ENCODE measurements at regions not wholly inside any gene's neighbourhood (a gene's known extent, or its start where the extent isn't known, plus 50 kb on each side); places are given as distances from the start of the nearest gene placed in this dataset.

DNA sequence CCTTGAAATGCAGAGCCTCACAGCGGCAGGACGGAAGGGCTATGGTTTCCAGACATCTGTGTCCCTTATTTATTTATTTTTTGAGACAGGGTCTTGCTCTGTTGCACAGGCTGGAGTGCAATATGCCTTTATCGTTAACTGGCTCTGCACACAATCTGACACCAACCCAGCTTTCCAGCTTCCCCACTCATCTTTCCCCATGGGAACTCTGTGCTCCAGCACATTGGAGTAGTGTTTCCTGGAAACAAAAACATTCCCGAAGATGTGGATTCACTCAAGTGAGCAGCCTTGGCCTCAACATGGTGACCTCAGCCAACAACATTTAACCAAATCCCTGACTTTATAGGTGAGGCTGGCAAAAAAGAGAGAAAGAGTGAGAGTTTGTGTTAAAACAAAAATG lies 307.1 kb downstream of the TMEM114 start:
- TF ChIP-seq CEBPB (IDR thresholded peaks at IDR 0.05) (no peak), HES2 (IDR thresholded peaks at IDR 0.05) (no peak)
- Histone ChIP-seq H3K9me3 (no peaks in the 10 kb centered on the region), H3K27ac (no peak overlapping the region), H3K4me3 (no peak overlapping the region), H3K4me1 (no peaks in the 10 kb centered on the region), H3K4me2 (no peak overlapping the region)
- CTCF ChIA-PET, result no interaction called here
- POLR2A ChIA-PET, result no interaction called here
- no peak for FAIRE-seq
- no peak for DNase-seq (ENCODE audit: low read depth in 1 of 2, low spot score in 1 of 2)
- whole genome bisulfite sequencing (ENCODE audit: missing lambda C conversion rate), result 1% methylated on average over 4 of the region's 4 CpGs
- ATAC-seq, result no peak

- H3K27ac ChIP-seq, result no peak overlapping the region
- H3K4me2 ChIP-seq, result no peak overlapping the region
- ATAC-seq (no peak), DNase-seq (ENCODE audit: low read depth in 1 of 2, low spot score in 1 of 2) (no peak), FAIRE-seq (no peak)
- H3K9me3 ChIP-seq, result no peaks in the 10 kb centered on the region; the same call in 2 of the 3 replicates
- H3K4me3 ChIP-seq, result no peak overlapping the region
- TF ChIP-seq MYC (IDR thresholded peaks at IDR 0.05; ENCODE audit: borderline replicate concordance, low read length) (no peak), ZNF302 (CRISPR knock-in tag; IDR thresholded peaks at IDR 0.05) (no peak), POLR2AphosphoS2 (conservative IDR thresholded peaks at IDR 0.05; ENCODE audit: low read length) (no peak), CHD2 (IDR thresholded peaks at IDR 0.05; ENCODE audit: low read length, partially characterized antibody) (no peak), FOSB (CRISPR knock-in tag; IDR thresholded peaks at IDR 0.05) (no peak), EP300 (IDR thresholded peaks at IDR 0.05) (no peak), NR3C1 (IDR thresholded peaks at IDR 0.05) (no peak), GATA3 (IDR thresholded peaks at IDR 0.05; ENCODE audit: borderline replicate concordance) (no peak), ELK1 (IDR thresholded peaks at IDR 0.05; ENCODE audit: low read depth, low read length) (no peak), KDM1A (IDR thresholded peaks at IDR 0.05; ENCODE audit: low read depth) (no peak), RARB (CRISPR knock-in tag; IDR thresholded peaks at IDR 0.05) (no peak)
- TF ChIP-seq, protein P1, sequence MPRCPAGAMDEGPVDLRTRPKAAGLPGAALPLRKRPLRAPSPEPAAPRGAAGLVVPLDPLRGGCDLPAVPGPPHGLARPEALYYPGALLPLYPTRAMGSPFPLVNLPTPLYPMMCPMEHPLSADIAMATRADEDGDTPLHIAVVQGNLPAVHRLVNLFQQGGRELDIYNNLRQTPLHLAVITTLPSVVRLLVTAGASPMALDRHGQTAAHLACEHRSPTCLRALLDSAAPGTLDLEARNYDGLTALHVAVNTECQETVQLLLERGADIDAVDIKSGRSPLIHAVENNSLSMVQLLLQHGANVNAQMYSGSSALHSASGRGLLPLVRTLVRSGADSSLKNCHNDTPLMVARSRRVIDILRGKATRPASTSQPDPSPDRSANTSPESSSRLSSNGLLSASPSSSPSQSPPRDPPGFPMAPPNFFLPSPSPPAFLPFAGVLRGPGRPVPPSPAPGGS (IDR thresholded peaks at IDR 0.05), result no peak
- CTCF ChIA-PET, result interaction anchor here (0.6 kb wide), 1 partner anchor 191 kb away, joined by 3 read pairs; no protein-coding TSS in a partner anchor
- 3% methylated on average over 3 of the region's 3 CpGs for WGBS (ENCODE audit: missing lambda C conversion rate)
- POLR2A ChIA-PET, result no interaction called here
- H3K4me1 ChIP-seq, result no peaks in the 10 kb centered on the region
These were observed 312.2 kb downstream of the TMEM114 start for GRCh38 chr16:8278031-8278580.

DNA sequence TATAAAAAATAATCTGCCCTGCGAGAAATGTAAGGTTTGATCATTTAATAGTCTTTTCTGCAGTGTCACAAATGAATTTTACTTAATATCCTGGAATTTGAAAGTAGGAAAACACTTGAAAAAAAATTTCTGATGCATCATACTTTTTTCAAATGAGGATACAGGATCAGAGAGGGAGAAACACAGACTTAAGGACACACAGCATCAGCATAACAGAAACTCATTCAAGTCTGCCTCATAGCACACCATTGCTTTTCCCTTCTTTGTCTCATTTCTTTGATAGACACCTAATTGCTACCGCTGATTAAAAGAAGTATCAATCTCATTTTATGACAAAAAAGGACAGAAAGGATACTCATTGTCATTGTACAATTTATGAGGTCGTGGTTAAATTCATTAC lies 319.0 kb downstream of the TMEM114 start:
- CTCF ChIA-PET, result no interaction called here
- 2% methylated on average over 3 of the region's 3 CpGs for WGBS (ENCODE audit: missing lambda C conversion rate)
- no peak for TF ChIP-seq EHF (CRISPR knock-in tag; IDR thresholded peaks at IDR 0.05)
- no peak for TF ChIP-seq HEYL (CRISPR knock-in tag; IDR thresholded peaks at IDR 0.05)
- no peak for TF ChIP-seq CHD2 (IDR thresholded peaks at IDR 0.05; ENCODE audit: low read length, partially characterized antibody)
- TF ChIP-seq BHLHE40 (IDR thresholded peaks at IDR 0.05; ENCODE audit: low read depth, low read length), result no peak
- TF ChIP-seq HMGXB4 (CRISPR knock-in tag; IDR thresholded peaks at IDR 0.05; ENCODE audit: borderline replicate concordance), result no peak
- no peak for TF ChIP-seq CEBPB (IDR thresholded peaks at IDR 0.05)
- TF ChIP-seq NFE2L2 (conservative IDR thresholded peaks at IDR 0.05; ENCODE audit: low read length), result no peak
- TF ChIP-seq ZNF302 (CRISPR knock-in tag; IDR thresholded peaks at IDR 0.05), result no peak
- TF ChIP-seq, protein P2, sequence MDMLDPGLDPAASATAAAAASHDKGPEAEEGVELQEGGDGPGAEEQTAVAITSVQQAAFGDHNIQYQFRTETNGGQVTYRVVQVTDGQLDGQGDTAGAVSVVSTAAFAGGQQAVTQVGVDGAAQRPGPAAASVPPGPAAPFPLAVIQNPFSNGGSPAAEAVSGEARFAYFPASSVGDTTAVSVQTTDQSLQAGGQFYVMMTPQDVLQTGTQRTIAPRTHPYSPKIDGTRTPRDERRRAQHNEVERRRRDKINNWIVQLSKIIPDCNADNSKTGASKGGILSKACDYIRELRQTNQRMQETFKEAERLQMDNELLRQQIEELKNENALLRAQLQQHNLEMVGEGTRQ (IDR thresholded peaks at IDR 0.05), result no peak
- POLR2A ChIA-PET, result interaction anchor here (0.7 kb wide), 1 partner anchor 401 kb away, joined by 5 read pairs; no protein-coding TSS in a partner anchor
- Histone ChIP-seq H3K4me3 (no peak overlapping the region), H3K4me1 (no peaks in the 10 kb centered on the region), H3K27ac (no peak overlapping the region), H3K9me3 (no peaks in the 10 kb centered on the region; the same call in 2 of the 3 replicates), H3K4me2 (no peak overlapping the region)
- ATAC-seq (no peak), DNase-seq (ENCODE audit: low read depth in 1 of 2, low spot score in 1 of 2) (no peak), FAIRE-seq (no peak)

All from A549 (cell line).